GM23338 (cell line): ENCODE measurements at regions not wholly inside any gene's neighbourhood (a gene's known extent, or its start where the extent isn't known, plus 50 kb on each side); places are given as distances from the start of the nearest gene placed in this dataset.

Experiments
- ATAC-seq: fragments of 200-7000 bp; cut with Tn5 transposase; 3 replicates; pipeline ENCODE4 v1.9.1; 2020
- DNase-seq: peaks from one replicate; pipeline ENCODE4 v3.0.0-alpha.2; 2015; ENCODE audit warnings: low spot score
- H2AFZ ChIP-seq: fragments of 200-600 bp; sonication (generic); 2 replicates; pipeline ENCODE4 v1.8.0; 2016; ENCODE audit warnings: antibody characterized with exemption, mild to moderate bottlenecking, moderate library complexity
- H3F3A ChIP-seq: fragments of 200-600 bp; sonication (generic); replicated peaks from 2 replicates; pipeline ENCODE4 v1.8.0; 2017; ENCODE audit warnings: antibody characterized with exemption, mixed run types, low read depth
- H3K27ac ChIP-seq: fragments of 200-600 bp; sonication (generic); 2 replicates; pipeline ENCODE4 v1.6.1; 2016; ENCODE audit warnings: low read depth
- H3K27me3 ChIP-seq: fragments of 200-600 bp; sonication (generic); 2 replicates; pipeline ENCODE4 v1.8.0; 2016; ENCODE audit warnings: mild to moderate bottlenecking, mixed run types, moderate library complexity; ENCODE audit not compliant: insufficient read depth
- H3K36me3 ChIP-seq: fragments of 200-600 bp; sonication (generic); 2 replicates; pipeline ENCODE4 v1.8.0; 2016; ENCODE audit warnings: mild to moderate bottlenecking; ENCODE audit not compliant: insufficient read depth
- H3K4me1 ChIP-seq: fragments of 200-600 bp; sonication (generic); 2 replicates; pipeline ENCODE4 v1.8.0; 2016; ENCODE audit warnings: mild to moderate bottlenecking, moderate library complexity; ENCODE audit not compliant: insufficient read depth
- H3K4me2 ChIP-seq: fragments of 200-600 bp; sonication (generic); 2 replicates; pipeline ENCODE4 v1.7.1; 2017; ENCODE audit warnings: mixed run types
- H3K4me3 ChIP-seq: fragments of 200-600 bp; sonication (generic); 2 replicates; pipeline ENCODE4 v1.6.1; 2016; ENCODE audit warnings: mixed run types
- H3K79me2 ChIP-seq: fragments of 200-600 bp; sonication (generic); replicated peaks from 2 replicates; pipeline ENCODE4 v1.8.0; 2017; ENCODE audit warnings: mild to moderate bottlenecking; ENCODE audit not compliant: insufficient read depth
- H3K9me2 ChIP-seq: fragments of 200-600 bp; sonication (generic); 2 replicates; pipeline ENCODE4 v1.8.0; 2017; ENCODE audit not compliant: insufficient read depth
- H4K20me1 ChIP-seq: fragments of 200-600 bp; sonication (generic); replicated peaks from 2 replicates; pipeline ENCODE4 v1.8.0; 2017; ENCODE audit warnings: mild to moderate bottlenecking; ENCODE audit not compliant: insufficient read depth
- H3K27ac Mint-ChIP-seq: 2 replicates; pipeline ENCODE4 v1.8.0; 2020; ENCODE audit warnings: inconsistent platforms, mild to moderate bottlenecking, moderate library complexity, mixed read lengths
- H3K27me3 Mint-ChIP-seq: 3 replicates; pipeline ENCODE4 v1.8.0; 2022; ENCODE audit warnings: low read depth, mild to moderate bottlenecking, moderate library complexity, mixed read lengths, inconsistent platforms; ENCODE audit not compliant: insufficient read depth, poor library complexity
- H3K36me3 Mint-ChIP-seq: 3 replicates; pipeline ENCODE4 v1.8.0; 2021; ENCODE audit warnings: low read depth, mild to moderate bottlenecking, inconsistent platforms, moderate library complexity, mixed read lengths
- H3K4me1 Mint-ChIP-seq: 3 replicates; pipeline ENCODE4 v1.8.0; 2020; ENCODE audit warnings: mild to moderate bottlenecking, inconsistent platforms, mixed read lengths
- H3K4me3 Mint-ChIP-seq: 3 replicates; pipeline ENCODE4 v1.8.0; 2021; ENCODE audit warnings: moderate library complexity, mild to moderate bottlenecking, inconsistent platforms, mixed read lengths
- H3K9me3 Mint-ChIP-seq: 3 replicates; pipeline ENCODE4 v1.8.0; 2020; ENCODE audit warnings: moderate library complexity, mild to moderate bottlenecking, inconsistent platforms, mixed read lengths
- CREB1 ChIP-seq: fragments of 250-450 bp; sonication (Bioruptor Pico); IDR thresholded peaks from 2 replicates; pipeline ENCODE4 v1.5.0; 2020; ENCODE audit warnings: low read depth, mild to moderate bottlenecking, moderate library complexity
- CTCF ChIP-seq, 2 experiments: fragments of 200-600 bp in 1 of 2; sonication (generic) in 1 of 2; conservative IDR thresholded peaks; 2 replicates each; pipeline versions ENCODE4 v1.5.1 to v1.6.1; 2016 to 2017; ENCODE audit warnings: antibody characterized with exemption in 2 of 2, low read depth in 2 of 2, mild to moderate bottlenecking in 2 of 2, moderate library complexity in 1 of 2
- ETS1 ChIP-seq: IDR thresholded peaks from 2 replicates; pipeline ENCODE4 v1.6.1; 2016; ENCODE audit warnings: antibody characterized with exemption
- EZH2 ChIP-seq: fragments of 200-600 bp; sonication (generic); IDR thresholded peaks from one replicate; pipeline ENCODE4 v1.8.0; 2017; ENCODE audit warnings: antibody characterized with exemption, mild to moderate bottlenecking, low read depth; ENCODE audit not compliant: unreplicated experiment
- EZH2phosphoT487 ChIP-seq: fragments of 200-600 bp; sonication (generic); IDR thresholded peaks from one replicate; pipeline ENCODE4 v1.8.1; 2018; ENCODE audit warnings: antibody characterized with exemption; ENCODE audit not compliant: unreplicated experiment
- JUNB ChIP-seq: IDR thresholded peaks from one replicate; pipeline ENCODE4 v1.6.1; 2016; ENCODE audit warnings: antibody characterized with exemption; ENCODE audit not compliant: unreplicated experiment
- NANOG ChIP-seq: IDR thresholded peaks from 2 replicates; pipeline ENCODE4 v1.6.1; 2016; ENCODE audit warnings: antibody characterized with exemption, borderline replicate concordance
- POLR2AphosphoS5 ChIP-seq: IDR thresholded peaks from 2 replicates; pipeline ENCODE4 v1.6.1; 2016; ENCODE audit warnings: antibody characterized with exemption, low read depth
- ZNF331 ChIP-seq: fragments of 250-450 bp; sonication (Bioruptor Pico); IDR thresholded peaks from 2 replicates; pipeline ENCODE4 v1.5.0; 2020; ENCODE audit warnings: low read depth, mild to moderate bottlenecking, moderate library complexity
- TF ChIP-seq, protein P1 (sequence below): IDR thresholded peaks from one replicate; pipeline ENCODE4 v1.6.1; 2018; ENCODE audit warnings: antibody characterized with exemption; ENCODE audit not compliant: unreplicated experiment

GRCh38 chr7:25731846-25732245 is 420.2 kb upstream of the NFE2L3 start:
- peaks cover 18% of the 10 kb centered on the region for H3K4me1 Mint-ChIP-seq
- H3K36me3 ChIP-seq, result no peaks in the 10 kb centered on the region

GRCh38 chr7:25732766-25733217 is 419.2 kb upstream of the NFE2L3 start:
- Histone ChIP-seq H3K27ac (no peak overlapping the region), H4K20me1 (no peaks in the 10 kb centered on the region), H2AFZ (no peak overlapping the region), H3K27me3 (no peaks in the 10 kb centered on the region), H3K4me3 (no peak overlapping the region), H3F3A (no peaks in the 10 kb centered on the region), H3K79me2 (no peaks in the 10 kb centered on the region), H3K4me1 (peaks cover 18% of the 10 kb centered on the region), H3K36me3 (no peaks in the 10 kb centered on the region), H3K4me2 (peak overlapping the region; percentile 44; the same call in 1 of the 2 replicates), H3K9me2 (peaks cover 11% of the 10 kb centered on the region)
- H3K36me3 Mint-ChIP-seq, result no peaks in the 10 kb centered on the region
- H3K27me3 Mint-ChIP-seq, result peaks cover 2% of the 10 kb centered on the region
- 0 out of 2 replicates have a peak, but pooled peaks have one; percentile 14 for TF ChIP-seq ZNF331
- peak; percentile 69 for TF ChIP-seq CREB1 (CRISPR knock-in tag)
- TF ChIP-seq NANOG, result no peak
- peak overlapping the region; percentile 30; the same call in 1 of the 3 replicates for H3K4me3 Mint-ChIP-seq
- ATAC-seq, result peak; percentile 89
- no peak overlapping the region for H3K27ac Mint-ChIP-seq
- DNase-seq, result peak; percentile 89
- peaks cover 12% of the 10 kb centered on the region for H3K4me1 Mint-ChIP-seq
- no peaks in the 10 kb centered on the region; the same call in 2 of the 3 replicates for H3K9me3 Mint-ChIP-seq

More at GRCh38 chr7:25731846-25732245, 420.2 kb upstream of the NFE2L3 start:
- ATAC-seq (no peak), DNase-seq (no peak)
- Mint-ChIP-seq H3K27me3 (peaks cover 2% of the 10 kb centered on the region), H3K4me3 (no peak overlapping the region), H3K9me3 (no peaks in the 10 kb centered on the region; the same call in 2 of the 3 replicates), H3K27ac (no peak overlapping the region), H3K36me3 (no peaks in the 10 kb centered on the region)
- Histone ChIP-seq H3K9me2 (peaks cover 11% of the 10 kb centered on the region), H3K4me2 (peak overlapping the region; percentile 42), H3K4me1 (peaks cover 26% of the 10 kb centered on the region), H3K4me3 (no peak overlapping the region), H2AFZ (peak overlapping the region; percentile 21; the same call in 1 of the 2 replicates), H3K27ac (no peak overlapping the region), H4K20me1 (no peaks in the 10 kb centered on the region), H3K27me3 (no peaks in the 10 kb centered on the region), H3K79me2 (no peaks in the 10 kb centered on the region), H3F3A (no peaks in the 10 kb centered on the region)
- TF ChIP-seq EZH2, result no peak
- TF ChIP-seq, protein P1, sequence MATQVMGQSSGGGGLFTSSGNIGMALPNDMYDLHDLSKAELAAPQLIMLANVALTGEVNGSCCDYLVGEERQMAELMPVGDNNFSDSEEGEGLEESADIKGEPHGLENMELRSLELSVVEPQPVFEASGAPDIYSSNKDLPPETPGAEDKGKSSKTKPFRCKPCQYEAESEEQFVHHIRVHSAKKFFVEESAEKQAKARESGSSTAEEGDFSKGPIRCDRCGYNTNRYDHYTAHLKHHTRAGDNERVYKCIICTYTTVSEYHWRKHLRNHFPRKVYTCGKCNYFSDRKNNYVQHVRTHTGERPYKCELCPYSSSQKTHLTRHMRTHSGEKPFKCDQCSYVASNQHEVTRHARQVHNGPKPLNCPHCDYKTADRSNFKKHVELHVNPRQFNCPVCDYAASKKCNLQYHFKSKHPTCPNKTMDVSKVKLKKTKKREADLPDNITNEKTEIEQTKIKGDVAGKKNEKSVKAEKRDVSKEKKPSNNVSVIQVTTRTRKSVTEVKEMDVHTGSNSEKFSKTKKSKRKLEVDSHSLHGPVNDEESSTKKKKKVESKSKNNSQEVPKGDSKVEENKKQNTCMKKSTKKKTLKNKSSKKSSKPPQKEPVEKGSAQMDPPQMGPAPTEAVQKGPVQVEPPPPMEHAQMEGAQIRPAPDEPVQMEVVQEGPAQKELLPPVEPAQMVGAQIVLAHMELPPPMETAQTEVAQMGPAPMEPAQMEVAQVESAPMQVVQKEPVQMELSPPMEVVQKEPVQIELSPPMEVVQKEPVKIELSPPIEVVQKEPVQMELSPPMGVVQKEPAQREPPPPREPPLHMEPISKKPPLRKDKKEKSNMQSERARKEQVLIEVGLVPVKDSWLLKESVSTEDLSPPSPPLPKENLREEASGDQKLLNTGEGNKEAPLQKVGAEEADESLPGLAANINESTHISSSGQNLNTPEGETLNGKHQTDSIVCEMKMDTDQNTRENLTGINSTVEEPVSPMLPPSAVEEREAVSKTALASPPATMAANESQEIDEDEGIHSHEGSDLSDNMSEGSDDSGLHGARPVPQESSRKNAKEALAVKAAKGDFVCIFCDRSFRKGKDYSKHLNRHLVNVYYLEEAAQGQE, result no peak

DNA sequence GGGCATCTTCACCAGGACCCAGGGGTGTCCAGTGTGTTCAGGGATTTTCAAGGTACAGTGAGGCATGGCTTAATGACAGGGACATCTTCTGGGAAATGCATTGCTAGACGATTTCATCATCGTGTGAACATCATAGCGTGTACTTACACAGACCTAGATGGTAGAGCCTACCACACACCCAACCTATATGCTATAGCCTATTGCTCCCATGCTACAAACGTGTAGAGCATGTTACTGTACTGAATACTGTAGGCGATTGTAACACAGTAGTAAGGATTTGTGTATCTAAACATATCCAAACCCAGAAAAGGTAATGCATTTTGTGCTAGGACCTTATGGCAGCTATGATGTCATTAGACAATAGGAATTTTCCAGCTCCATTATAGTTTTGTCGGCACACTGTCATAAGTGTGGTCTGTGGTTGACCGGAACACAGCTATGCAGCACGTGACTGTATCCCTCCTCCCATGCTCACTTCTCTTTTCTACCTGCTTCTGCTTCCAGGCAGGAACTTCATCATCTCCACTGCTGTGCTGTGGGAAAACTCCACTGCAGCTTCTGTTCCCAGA is 416.2 kb upstream of the NFE2L3 start:
- ATAC-seq (no peak), DNase-seq (no peak)
- Mint-ChIP-seq H3K4me1 (peaks cover 7% of the 10 kb centered on the region), H3K4me3 (no peak overlapping the region), H3K36me3 (no peaks in the 10 kb centered on the region), H3K27ac (no peak overlapping the region), H3K27me3 (peaks cover 2% of the 10 kb centered on the region), H3K9me3 (no peaks in the 10 kb centered on the region; the same call in 2 of the 3 replicates)
- peaks cover 11% of the 10 kb centered on the region for H3K9me2 ChIP-seq
- peaks cover 18% of the 10 kb centered on the region for H3K4me1 ChIP-seq
- no peak overlapping the region for H2AFZ ChIP-seq
- no peaks in the 10 kb centered on the region for H3K36me3 ChIP-seq
- H3K4me2 ChIP-seq, result no peak overlapping the region
- no peaks in the 10 kb centered on the region for H3F3A ChIP-seq
- no peak overlapping the region for H3K27ac ChIP-seq
- no peaks in the 10 kb centered on the region for H3K79me2 ChIP-seq
- no peak overlapping the region for H3K4me3 ChIP-seq
- no peaks in the 10 kb centered on the region for H4K20me1 ChIP-seq
- H3K27me3 ChIP-seq, result no peaks in the 10 kb centered on the region
- no peak for TF ChIP-seq POLR2AphosphoS5
- no peak for TF ChIP-seq ETS1
- TF ChIP-seq EZH2, result no peak
- no peak for TF ChIP-seq JUNB
- TF ChIP-seq ZNF331, result no peak
- no peak for TF ChIP-seq NANOG
- no peak for TF ChIP-seq CTCF (conservative IDR thresholded peaks at IDR 0.05; ENCODE audit: low read depth in 2 of 2)
- no peak for TF ChIP-seq CREB1 (CRISPR knock-in tag)
- TF ChIP-seq EZH2phosphoT487, result no peak
